H1 (cell line): ENCODE measurements at regions not wholly inside any gene's neighbourhood (a gene's known extent, or its start where the extent isn't known, plus 50 kb on each side); places are given as distances from the start of the nearest gene placed in this dataset.
A peak's percentile ranks its signal among the peaks of the same experiment; 100 is the strongest.

Experiments
- CTCF ChIA-PET: fragments of 300-600 bp; sonication (Branson Sonifier 250); formaldehyde crosslinking; loops from one replicate; lab custom pipeline; 2021; ENCODE audit not compliant: partially characterized antibody; lab: Charles Lee
- POLR2A ChIA-PET: fragments of 300-600 bp; sonication (Branson Sonifier 250); formaldehyde crosslinking; loops from one replicate; lab custom pipeline; 2021; ENCODE audit warnings: inconsistent platforms; ENCODE audit not compliant: partially characterized antibody; lab: Charles Lee
- DNase-seq, 2 experiments: peaks; one replicate each; pipeline versions ENCODE4 v3.0.0 to v3.0.0-alpha.2; 2010 to 2022; ENCODE audit warnings: low spot score in 2 of 2, low read depth in 1 of 2, mixed read lengths in 1 of 2
- FAIRE-seq: peaks from 2 replicates; lab custom pipeline; 2011; peaks lifted over from hg19 to GRCh38; lab: Jason Lieb, UNC
- H2AFZ ChIP-seq: 2 replicates; pipeline ENCODE4 v1.8.1; 2012; ENCODE audit warnings: low read length, inconsistent platforms
- H2AK5ac ChIP-seq: 2 replicates; pipeline ENCODE4 v1.6.1; 2013; ENCODE audit warnings: low read depth, low read length
- H2BK120ac ChIP-seq: replicated peaks from 2 replicates; pipeline ENCODE3; 2013; ENCODE audit warnings: low read depth, low read length, inconsistent platforms
- H2BK12ac ChIP-seq: 2 replicates; pipeline ENCODE4 v1.6.1; 2013; ENCODE audit warnings: low read depth, low read length
- H2BK15ac ChIP-seq: 2 replicates; pipeline ENCODE4 v1.6.1; 2013; ENCODE audit warnings: low read length
- H2BK20ac ChIP-seq: 2 replicates; pipeline ENCODE4 v1.6.1; 2013; ENCODE audit warnings: low read length
- H2BK5ac ChIP-seq: 2 replicates; pipeline ENCODE4 v1.6.1; 2013; ENCODE audit warnings: low read depth, low read length
- H3K14ac ChIP-seq: 2 replicates; pipeline ENCODE4 v1.6.1; 2013; ENCODE audit warnings: inconsistent platforms; ENCODE audit not compliant: insufficient read length
- H3K18ac ChIP-seq: 2 replicates; pipeline ENCODE4 v1.6.1; 2013; ENCODE audit warnings: low read length; ENCODE audit errors: extremely low read depth
- H3K23ac ChIP-seq: 2 replicates; pipeline ENCODE4 v1.6.1; 2013; ENCODE audit warnings: inconsistent platforms; ENCODE audit not compliant: insufficient read length
- H3K23me2 ChIP-seq: 2 replicates; pipeline ENCODE4 v1.6.1; 2013; ENCODE audit warnings: low read depth, low read length
- H3K27ac ChIP-seq: 2 replicates; pipeline ENCODE4 v1.6.1; 2011; ENCODE audit warnings: low read depth, low read length, inconsistent platforms
- H3K27me3 ChIP-seq, 4 experiments: replicated peaks in 1 of 4; 1 replicate in 1 of 4; 2 replicates in 3 of 4; pipeline versions ENCODE4 v1.6.1 to v1.8.1; 2011 to 2013; ENCODE audit warnings: low read length in 3 of 4, mild to moderate bottlenecking in 3 of 4, inconsistent platforms in 2 of 4, mixed read lengths in 2 of 4, moderate library complexity in 1 of 4; ENCODE audit not compliant: control insufficient read depth in 3 of 4, insufficient read depth in 3 of 4; ENCODE audit errors: extremely low read depth in 1 of 4
- H3K36me3 ChIP-seq, 4 experiments: 2 replicates each; pipeline versions ENCODE4 v1.6.1 to v1.8.1; 2011 to 2013; ENCODE audit warnings: mild to moderate bottlenecking in 4 of 4, low read length in 3 of 4, moderate library complexity in 2 of 4, control low read depth in 1 of 4, inconsistent platforms in 1 of 4; ENCODE audit not compliant: insufficient read depth in 4 of 4, control insufficient read depth in 2 of 4
- H3K4ac ChIP-seq: replicated peaks from 2 replicates; pipeline ENCODE3; 2013; ENCODE audit warnings: low read length, low read depth, mixed read lengths, inconsistent platforms; ENCODE audit not compliant: insufficient read length
- H3K4me1 ChIP-seq, 4 experiments: replicated peaks in 1 of 4; 1 replicate in 1 of 4; 2 replicates in 3 of 4; pipeline versions ENCODE4 v1.6.1 to v1.8.1; 2011 to 2013; ENCODE audit warnings: low read length in 3 of 4, inconsistent platforms in 2 of 4, mixed read lengths in 1 of 4; ENCODE audit not compliant: insufficient read depth in 4 of 4, control insufficient read depth in 3 of 4
- H3K4me2 ChIP-seq, 2 experiments: 2 replicates each; pipeline versions ENCODE4 v1.6.1 to v1.8.1; 2011 to 2013; ENCODE audit warnings: low read depth in 2 of 2, low read length in 2 of 2, control low read depth in 1 of 2, inconsistent platforms in 1 of 2, mild to moderate bottlenecking in 1 of 2; ENCODE audit not compliant: insufficient read depth in 1 of 2
- H3K4me3 ChIP-seq, 4 experiments: fragments of 200-600, 300-600 bp in 1 of 4; sonication (generic), shearing (Covaris generic), sonication (Bioruptor Twin) in 1 of 4; 2 replicates each; pipeline versions ENCODE4 v1.5.1 to v1.8.1; 2011 to 2016; ENCODE audit warnings: low read length in 4 of 4, low read depth in 3 of 4, control low read depth in 2 of 4, inconsistent platforms in 2 of 4, mild to moderate bottlenecking in 2 of 4, mixed read lengths in 1 of 4, moderate library complexity in 1 of 4; ENCODE audit not compliant: insufficient read depth in 2 of 4; ENCODE audit errors: extremely low read depth in 1 of 4
- H3K56ac ChIP-seq: replicated peaks from 2 replicates; pipeline ENCODE3; 2013; ENCODE audit warnings: low read depth, mild to moderate bottlenecking, mixed read lengths, low read length, inconsistent platforms; ENCODE audit not compliant: insufficient read length
- H3K79me1 ChIP-seq: 2 replicates; pipeline ENCODE4 v1.6.1; 2013; ENCODE audit warnings: low read depth, low read length, control low read depth
- H3K79me2 ChIP-seq, 2 experiments: 2 replicates each; pipeline versions ENCODE4 v1.6.1 to v1.8.1; 2012 to 2013; ENCODE audit warnings: low read length in 2 of 2, mild to moderate bottlenecking in 2 of 2, inconsistent platforms in 1 of 2; ENCODE audit not compliant: insufficient read depth in 2 of 2, control insufficient read depth in 1 of 2
- H3K9ac ChIP-seq, 4 experiments: replicated peaks in 1 of 4; 1 replicate in 1 of 4; 2 replicates in 3 of 4; pipeline versions ENCODE4 v1.6.1 to v1.8.1; 2011 to 2013; ENCODE audit warnings: low read depth in 3 of 4, low read length in 3 of 4, control low read depth in 2 of 4, mild to moderate bottlenecking in 2 of 4, moderate library complexity in 2 of 4, inconsistent platforms in 1 of 4; ENCODE audit errors: extremely low read depth in 1 of 4
- H3K9me3 ChIP-seq, 2 experiments: 2 replicates each; pipeline versions ENCODE4 v1.6.1 to v1.8.1; 2012 to 2013; ENCODE audit warnings: mild to moderate bottlenecking in 2 of 2, moderate library complexity in 2 of 2, control low read depth in 1 of 2, inconsistent platforms in 1 of 2, low read depth in 1 of 2, low read length in 1 of 2, mixed read lengths in 1 of 2; ENCODE audit not compliant: insufficient read depth in 2 of 2
- H4K20me1 ChIP-seq, 2 experiments: replicated peaks in 1 of 2; 2 replicates each; pipeline versions ENCODE3 to v1.8.1; 2011 to 2013; ENCODE audit warnings: inconsistent platforms in 2 of 2, low read length in 2 of 2, mild to moderate bottlenecking in 1 of 2; ENCODE audit not compliant: insufficient read depth in 2 of 2, control insufficient read depth in 1 of 2
- H4K5ac ChIP-seq: 2 replicates; pipeline ENCODE4 v1.6.1; 2013; ENCODE audit warnings: low read length, low read depth, mixed read lengths, inconsistent platforms; ENCODE audit not compliant: insufficient read length
- H4K8ac ChIP-seq: 2 replicates; pipeline ENCODE4 v1.8.0; 2013; ENCODE audit warnings: mild to moderate bottlenecking, moderate library complexity, low read length, inconsistent platforms; ENCODE audit not compliant: insufficient read depth; ENCODE audit errors: extremely low read depth
- H4K91ac ChIP-seq: replicated peaks from 2 replicates; pipeline ENCODE3; 2013; ENCODE audit warnings: low read length, mixed read lengths, inconsistent platforms; ENCODE audit not compliant: insufficient read length
- GTF2F1 ChIP-seq: IDR thresholded peaks from 2 replicates; pipeline ENCODE4 v1.6.1; 2012; ENCODE audit warnings: low read depth, low read length, improper control_type of control experiment, borderline replicate concordance
- HDAC2 ChIP-seq, 2 experiments: fragments of 300-600 bp in 1 of 2; sonication (generic) in 1 of 2; IDR thresholded peaks; 2 replicates each; pipeline ENCODE4 v1.6.1; 2011 to 2012; ENCODE audit warnings: low read depth in 2 of 2, low read length in 2 of 2, mild to moderate bottlenecking in 2 of 2, moderate library complexity in 2 of 2, borderline replicate concordance in 1 of 2, inconsistent platforms in 1 of 2
- HDAC6 ChIP-seq: IDR thresholded peaks from one replicate; pipeline ENCODE4 v1.7.1; 2012; ENCODE audit warnings: low read depth, mild to moderate bottlenecking, inconsistent platforms, low read length, moderate library complexity
- KDM4A ChIP-seq: IDR thresholded peaks from one replicate; pipeline ENCODE4 v1.7.1; 2012; ENCODE audit warnings: low read depth, mild to moderate bottlenecking, moderate library complexity, low read length, inconsistent platforms; ENCODE audit not compliant: severe bottlenecking
- NANOG ChIP-seq: IDR thresholded peaks from 2 replicates; pipeline ENCODE4 v1.6.1; 2011; ENCODE audit warnings: low read length, low read depth, mild to moderate bottlenecking, inconsistent platforms; ENCODE audit not compliant: insufficient read depth, poor library complexity, severe bottlenecking
- SP1 ChIP-seq: IDR thresholded peaks from 2 replicates; pipeline ENCODE4 v1.6.1; 2011; ENCODE audit warnings: low read depth, low read length
- WGBS, 2 experiments: shearing (Covaris generic) in 1 of 2; methylation state at CpG; one replicate each; pipeline versions ENCODE4 v1.1.6 to v1.1.7; 2013 to 2015; ENCODE audit warnings: low lambda C conversion rate in 2 of 2, mixed read lengths in 2 of 2, inconsistent platforms in 1 of 2, low coverage in 1 of 2, missing lambda C conversion rate in 1 of 2; ENCODE audit not compliant: insufficient replicate concordance in 2 of 2, insufficient coverage in 1 of 2, insufficient read length in 1 of 2; ENCODE audit errors: extremely low coverage in 1 of 2, missing lambda C conversion rate in 1 of 2; 5-methylcytosine and 5-hydroxymethylcytosine counted together

GRCh38 chr6:139955366-139956155, 581.1 kb upstream of the CITED2 start:
- Histone ChIP-seq H3K9ac (no peak overlapping the region), H4K91ac (no peak overlapping the region), H3K79me1 (no peaks in the 10 kb centered on the region), H2BK12ac (no peak overlapping the region), H3K9me3 (peaks cover 0 to 2% of the 10 kb centered on the region in 2 experiments; a peak in 1 of 4 replicates), H4K20me1 (no peaks in the 10 kb centered on the region), H2BK5ac (no peak overlapping the region), H2AK5ac (no peak overlapping the region), H2BK120ac (no peak overlapping the region), H3K23me2 (no peaks in the 10 kb centered on the region), H3K79me2 (no peaks in the 10 kb centered on the region), H3K14ac (no peak overlapping the region), H3K4me3 (no peak overlapping the region), H3K23ac (no peak overlapping the region), H3K36me3 (no peaks in the 10 kb centered on the region), H3K4me1 (no peaks in the 10 kb centered on the region), H4K5ac (no peak overlapping the region), H3K18ac (no peak overlapping the region), H4K8ac (no peak overlapping the region), H2BK15ac (no peak overlapping the region), H2BK20ac (no peak overlapping the region), H3K56ac (no peak overlapping the region), H3K27me3 (no peaks in the 10 kb centered on the region), H3K27ac (no peak overlapping the region), H2AFZ (peak overlapping the region; percentile 71), H3K4ac (no peak overlapping the region), H3K4me2 (no peak overlapping the region)
- no peak for FAIRE-seq
- ChIA-PET CTCF (no interaction called here), POLR2A (no interaction called here)
- no peak for DNase-seq
- WGBS, 2 experiments: 88% methylated on average over 2 of the region's 2 CpGs; no CpG with 5 or more reads in 1 of the 2 experiments
- TF ChIP-seq SP1: no peak
- no peak for TF ChIP-seq HDAC6
- no peak for TF ChIP-seq GTF2F1
- TF ChIP-seq HDAC2 (IDR thresholded peaks at IDR 0.05; ENCODE audit: borderline replicate concordance in 1 of 2, low read depth in 2 of 2, low read length in 2 of 2): no peak
- no peak for TF ChIP-seq KDM4A
- no peak for TF ChIP-seq NANOG
